Stimulated activated naive CD8-positive, alpha-beta T cell treated with anti-CD3 and anti-CD28 coated beads, Interleukin-15, Interleukin-2, amounts not matched to agents 100 ng/mL and 50 ng/mL, for 24 hours (primary cell): ENCODE measurements at regions not wholly inside any gene's neighbourhood (a gene's known extent, or its start where the extent isn't known, plus 50 kb on each side); places are given as distances from the start of the nearest gene placed in this dataset.
A peak's percentile ranks its signal among the peaks of the same experiment; 100 is the strongest.

Source experiments
- H3K27ac Mint-ChIP-seq: one replicate; pipeline ENCODE4 v1.8.0; 2021; ENCODE audit warnings: mild to moderate bottlenecking, mixed read lengths
- H3K27me3 Mint-ChIP-seq: one replicate; pipeline ENCODE4 v1.8.0; 2021; ENCODE audit warnings: mixed read lengths
- H3K36me3 Mint-ChIP-seq: one replicate; pipeline ENCODE4 v1.8.0; 2021; ENCODE audit warnings: low read depth, mixed read lengths
- H3K4me1 Mint-ChIP-seq: one replicate; pipeline ENCODE4 v1.8.0; 2021; ENCODE audit warnings: low read depth, mixed read lengths
- H3K4me3 Mint-ChIP-seq: one replicate; pipeline ENCODE4 v1.8.0; 2021; ENCODE audit warnings: mild to moderate bottlenecking, mixed read lengths
- H3K9me3 Mint-ChIP-seq: one replicate; pipeline ENCODE4 v1.8.0; 2021; ENCODE audit warnings: mixed read lengths

DNA sequence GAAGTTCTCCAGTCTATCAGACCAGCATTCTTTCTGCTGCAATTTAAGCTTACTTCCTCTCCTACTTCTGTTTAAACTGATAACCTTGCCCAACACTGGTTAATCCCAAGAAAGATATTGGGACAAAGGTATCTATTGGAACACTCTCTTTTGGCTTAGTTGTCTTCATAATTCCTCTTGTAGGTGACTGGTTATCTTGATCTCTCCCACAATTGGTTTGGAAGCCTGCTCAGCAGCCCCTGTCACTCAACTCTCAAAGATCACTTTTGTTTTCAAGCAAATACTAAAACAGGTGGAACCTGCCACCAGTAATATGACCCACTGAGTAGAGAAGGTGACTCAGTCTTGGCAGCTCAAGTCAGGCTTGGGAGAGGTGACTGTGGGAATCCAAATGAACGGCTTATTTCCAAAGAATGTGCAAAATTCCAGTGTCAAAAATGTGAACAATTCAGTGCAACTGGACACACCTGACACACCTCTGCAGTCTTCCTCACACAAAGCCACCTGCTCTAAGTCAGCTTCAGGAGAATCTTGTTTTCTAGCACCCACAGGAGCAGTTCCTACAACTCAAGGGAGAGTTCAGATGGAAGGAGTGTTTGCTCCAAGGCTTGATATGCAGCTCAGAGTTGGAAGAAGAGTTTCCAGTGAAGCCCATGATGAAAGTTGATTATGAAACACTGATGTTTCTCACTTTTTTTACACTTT lies 83.2 kb upstream of the SLC38A2 start:
- Mint-ChIP-seq H3K4me3 (peak overlapping the region; percentile 63), H3K27me3 (no peaks in the 10 kb centered on the region), H3K36me3 (no peaks in the 10 kb centered on the region), H3K4me1 (peaks cover 77% of the 10 kb centered on the region), H3K9me3 (no peaks in the 10 kb centered on the region), H3K27ac (peak overlapping the region; percentile 80)

DNA sequence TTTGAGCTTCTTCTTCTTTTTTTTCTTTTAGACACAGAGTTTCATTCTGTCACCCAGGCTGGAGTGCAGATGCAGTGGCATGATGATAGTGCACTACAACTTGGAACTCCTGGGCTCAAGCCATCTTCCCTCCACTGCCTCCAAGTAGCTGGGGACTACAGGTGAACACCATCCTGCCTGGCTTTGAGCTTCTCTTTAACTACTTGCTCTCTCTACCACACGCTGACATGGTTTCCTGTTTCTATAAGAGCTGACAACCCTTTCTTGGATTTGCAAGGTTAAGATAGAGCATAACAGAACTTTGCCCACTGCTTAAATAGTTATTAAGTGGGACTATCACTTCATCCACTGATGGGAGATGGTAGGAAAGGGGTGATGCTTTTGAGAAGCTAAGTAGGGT lies 82.4 kb upstream of the SLC38A2 start:
- no peak overlapping the region for H3K4me3 Mint-ChIP-seq
- H3K36me3 Mint-ChIP-seq, result no peaks in the 10 kb centered on the region
- no peaks in the 10 kb centered on the region for H3K27me3 Mint-ChIP-seq
- H3K9me3 Mint-ChIP-seq, result no peaks in the 10 kb centered on the region
- H3K27ac Mint-ChIP-seq, result peak overlapping the region; percentile 80
- H3K4me1 Mint-ChIP-seq, result peaks cover 77% of the 10 kb centered on the region

DNA sequence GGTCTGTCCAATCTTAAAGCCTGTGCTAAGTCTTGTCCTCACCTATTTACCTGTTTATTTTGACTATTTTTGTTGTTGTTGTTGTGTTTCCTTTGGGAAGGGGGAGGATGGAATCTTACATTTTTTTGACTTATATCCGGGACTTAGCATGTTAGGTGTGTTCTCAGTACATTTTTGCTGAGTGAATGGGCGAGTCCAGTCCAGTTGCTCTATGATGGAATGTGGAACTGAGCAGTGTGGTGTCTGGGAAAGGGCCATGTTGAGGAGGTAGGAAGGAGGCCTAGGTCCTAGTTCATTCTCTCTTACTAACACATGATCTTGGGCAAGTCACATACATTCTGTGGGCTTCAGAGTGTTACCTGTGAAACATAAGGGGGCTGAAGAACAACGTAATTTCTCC lies 80.9 kb upstream of the SLC38A2 start:
- Mint-ChIP-seq H3K9me3 (no peaks in the 10 kb centered on the region), H3K36me3 (no peaks in the 10 kb centered on the region), H3K27me3 (no peaks in the 10 kb centered on the region)

DNA sequence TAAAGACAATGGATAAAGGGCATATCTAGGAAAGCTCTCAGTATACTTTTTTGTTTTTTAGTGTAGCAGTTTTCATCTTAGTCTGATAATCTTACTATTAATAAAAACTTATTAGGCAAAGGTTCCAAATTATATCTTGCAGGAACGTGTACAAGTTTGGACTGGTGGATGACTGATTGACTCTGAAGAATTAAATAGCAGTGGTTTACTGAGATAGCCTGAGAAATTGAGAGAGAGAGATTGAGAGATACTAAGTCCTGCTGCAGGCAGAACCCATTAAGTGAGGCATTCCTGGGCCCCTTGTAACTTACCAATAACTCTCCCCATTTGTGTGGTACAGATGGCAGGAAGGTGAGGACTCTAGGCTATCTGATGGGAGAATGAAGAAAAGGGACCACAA lies 80.2 kb upstream of the SLC38A2 start:
- Mint-ChIP-seq H3K4me1 (peaks cover 65% of the 10 kb centered on the region), H3K36me3 (no peaks in the 10 kb centered on the region), H3K9me3 (no peaks in the 10 kb centered on the region)

More for the DNA sequence above, 80.9 kb upstream of the SLC38A2 start:
- Mint-ChIP-seq H3K4me1 (peaks cover 71% of the 10 kb centered on the region), H3K27ac (no peak overlapping the region), H3K4me3 (no peak overlapping the region)

DNA sequence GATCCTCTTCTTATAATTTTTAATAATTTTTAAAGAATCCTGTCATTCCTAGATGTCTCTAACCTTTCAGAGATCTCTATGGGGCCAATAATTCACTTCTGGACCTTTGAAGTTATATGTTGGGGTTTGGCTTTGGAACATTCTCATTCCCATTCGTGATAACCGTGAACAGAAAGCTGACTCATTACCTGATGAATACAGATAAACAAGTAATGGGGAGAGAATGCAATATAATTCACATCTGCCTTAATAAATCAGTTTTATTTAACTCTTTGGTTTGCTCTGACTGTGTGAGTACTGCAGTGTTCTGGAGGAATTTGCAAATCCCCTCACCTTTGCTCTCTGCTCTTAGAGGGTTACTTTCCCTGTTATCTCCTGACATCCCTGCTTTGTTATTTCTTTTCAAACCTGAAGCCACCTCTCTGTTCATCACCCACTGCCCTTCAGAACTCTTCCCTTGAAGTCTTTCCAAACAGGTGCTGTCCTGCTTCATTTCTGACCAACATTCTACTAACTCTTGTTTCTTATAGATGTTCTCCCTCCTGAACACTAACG lies 79.6 kb upstream of the SLC38A2 start:
- H3K9me3 Mint-ChIP-seq, result no peaks in the 10 kb centered on the region
- no peaks in the 10 kb centered on the region for H3K27me3 Mint-ChIP-seq
- no peaks in the 10 kb centered on the region for H3K36me3 Mint-ChIP-seq
- no peak overlapping the region for H3K27ac Mint-ChIP-seq
- H3K4me3 Mint-ChIP-seq, result no peak overlapping the region
- peaks cover 60% of the 10 kb centered on the region for H3K4me1 Mint-ChIP-seq

More for the DNA sequence above, 80.2 kb upstream of the SLC38A2 start:
- Mint-ChIP-seq H3K4me3 (no peak overlapping the region), H3K27me3 (no peaks in the 10 kb centered on the region), H3K27ac (no peak overlapping the region)

DNA sequence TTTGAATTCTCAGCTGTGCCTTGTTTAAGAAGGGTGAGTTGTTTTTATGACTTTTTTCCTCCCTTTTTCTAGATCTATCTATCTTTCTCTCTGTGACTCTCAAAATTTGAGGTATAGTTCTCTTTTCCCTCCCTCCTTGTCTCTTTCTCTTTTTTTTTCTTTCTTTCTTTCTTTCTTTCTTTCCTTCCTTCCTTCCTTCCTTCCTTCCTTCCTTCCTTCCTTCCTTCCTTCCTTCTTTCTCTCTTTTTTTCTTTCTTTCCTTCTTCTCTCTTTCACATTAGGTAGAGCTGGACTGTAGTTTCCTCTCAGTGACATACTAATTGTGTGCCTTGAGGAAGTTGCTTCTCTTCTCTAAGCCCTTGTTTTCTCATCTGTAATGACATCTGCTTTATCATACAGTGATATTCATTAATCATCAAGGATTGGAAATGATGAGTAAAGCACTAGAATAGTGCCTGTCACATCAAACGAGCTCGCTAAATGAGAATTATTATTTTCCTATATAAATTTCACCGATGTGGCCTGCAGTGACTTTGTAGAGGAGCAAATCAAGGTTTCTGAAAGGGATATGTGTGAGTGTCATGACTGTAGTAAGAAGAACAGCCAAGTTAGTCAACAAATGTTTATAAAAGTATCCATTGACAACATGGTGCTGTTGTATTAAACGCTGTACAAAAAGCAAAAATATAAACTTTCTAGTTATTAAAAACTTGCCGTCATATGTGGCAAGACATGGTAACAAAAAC lies 78.9 kb upstream of the SLC38A2 start:
- Mint-ChIP-seq H3K4me3 (peak overlapping the region; percentile 35), H3K27me3 (no peaks in the 10 kb centered on the region), H3K4me1 (peaks cover 54% of the 10 kb centered on the region), H3K9me3 (no peaks in the 10 kb centered on the region), H3K36me3 (no peaks in the 10 kb centered on the region), H3K27ac (peak overlapping the region; percentile 95)

DNA sequence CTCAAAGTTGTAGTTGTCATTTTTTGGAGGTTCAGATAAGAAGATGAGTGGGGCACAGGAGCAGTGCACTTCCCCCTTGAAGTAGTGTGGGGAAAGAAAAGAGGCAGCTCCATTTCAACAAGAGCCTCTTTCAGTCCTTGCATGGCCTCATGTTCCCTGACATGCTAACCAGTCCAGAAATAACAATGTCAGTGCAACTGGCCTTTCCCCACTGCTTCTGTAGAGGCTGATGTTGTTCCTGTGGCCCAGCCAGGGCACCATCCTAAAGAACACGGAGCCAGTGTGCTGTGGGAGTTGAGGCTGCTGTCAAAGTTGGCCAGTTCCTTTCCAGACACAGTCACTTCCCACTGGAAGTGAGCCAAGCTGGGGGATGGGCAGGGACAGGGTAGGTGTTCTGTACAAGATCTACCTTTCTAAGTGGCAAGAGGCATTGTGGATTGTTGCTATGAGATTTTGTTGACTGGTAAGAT lies 77.7 kb upstream of the SLC38A2 start:
- Mint-ChIP-seq H3K4me1 (peaks cover 49% of the 10 kb centered on the region), H3K9me3 (no peaks in the 10 kb centered on the region), H3K4me3 (no peak overlapping the region), H3K27me3 (no peaks in the 10 kb centered on the region), H3K27ac (peak overlapping the region; percentile 80), H3K36me3 (no peaks in the 10 kb centered on the region)

DNA sequence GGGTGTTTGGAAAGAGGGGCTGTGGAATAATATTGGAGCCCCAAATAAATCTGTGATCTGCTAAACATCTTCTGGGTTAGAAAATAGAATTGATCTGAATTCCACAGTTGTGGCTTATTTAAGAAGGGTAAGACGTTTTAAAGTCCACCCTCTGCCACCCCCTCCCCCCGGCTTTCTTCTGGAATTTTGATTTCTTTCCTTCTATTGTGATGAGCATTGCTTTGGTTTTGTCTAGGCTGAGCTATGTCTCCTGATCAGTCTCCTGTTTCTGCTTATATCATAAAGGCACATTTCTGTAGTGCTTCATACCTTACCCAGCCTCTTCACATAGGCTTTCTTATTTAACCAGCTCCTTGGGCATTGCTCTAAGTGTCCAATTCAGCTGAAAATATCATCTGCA lies 77.3 kb upstream of the SLC38A2 start:
- peak overlapping the region; percentile 80 for H3K27ac Mint-ChIP-seq
- peaks cover 49% of the 10 kb centered on the region for H3K4me1 Mint-ChIP-seq
- no peak overlapping the region for H3K4me3 Mint-ChIP-seq

DNA sequence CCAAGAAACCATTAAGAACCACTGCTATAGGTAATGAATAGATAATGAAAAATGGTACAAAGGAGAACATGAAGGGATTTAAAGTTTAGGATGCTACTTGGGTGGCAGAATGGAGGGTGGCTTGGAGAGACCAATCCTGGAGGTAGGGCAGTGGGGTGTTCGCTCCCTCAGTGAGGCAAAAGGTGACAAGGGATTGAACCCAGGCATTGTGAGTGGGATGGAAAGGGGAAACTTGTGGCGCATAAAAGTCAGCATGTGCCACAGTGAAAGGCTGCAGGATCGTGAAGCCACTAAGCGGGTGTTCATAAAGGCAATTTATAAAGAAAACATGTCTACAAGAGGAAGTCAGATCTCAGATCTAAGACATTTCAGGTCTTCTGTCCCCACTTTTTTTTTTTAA lies 76.7 kb upstream of the SLC38A2 start:
- H3K4me3 Mint-ChIP-seq, result no peak overlapping the region

More for the DNA sequence above, 77.3 kb upstream of the SLC38A2 start:
- no peaks in the 10 kb centered on the region for H3K36me3 Mint-ChIP-seq
- H3K9me3 Mint-ChIP-seq, result no peaks in the 10 kb centered on the region
- no peaks in the 10 kb centered on the region for H3K27me3 Mint-ChIP-seq

DNA sequence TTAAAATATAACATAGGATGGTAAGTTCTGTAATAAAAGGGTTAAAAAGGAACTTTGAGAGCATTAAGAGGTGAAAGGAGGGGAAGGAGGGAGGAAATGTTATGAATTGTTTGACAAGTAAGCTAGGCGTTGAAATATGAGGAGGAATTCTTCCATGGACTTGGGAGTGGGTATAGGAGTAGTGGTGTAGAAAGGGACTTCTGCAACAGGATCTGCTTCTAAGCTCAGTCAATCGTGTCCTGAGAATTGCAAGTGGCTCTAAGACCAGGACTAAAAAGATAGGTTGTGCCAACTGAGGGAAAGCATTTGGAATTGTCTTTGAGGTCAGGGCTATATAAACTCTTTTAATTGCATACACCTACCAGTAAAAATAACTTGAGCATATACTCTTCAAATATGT lies 74.1 kb upstream of the SLC38A2 start:
- H3K27ac Mint-ChIP-seq, result no peak overlapping the region
- no peaks in the 10 kb centered on the region for H3K9me3 Mint-ChIP-seq
- H3K4me1 Mint-ChIP-seq, result peaks cover 37% of the 10 kb centered on the region
- H3K36me3 Mint-ChIP-seq, result no peaks in the 10 kb centered on the region
- H3K27me3 Mint-ChIP-seq, result no peaks in the 10 kb centered on the region
- H3K4me3 Mint-ChIP-seq, result no peak overlapping the region

More for the DNA sequence above, 76.7 kb upstream of the SLC38A2 start:
- H3K27me3 Mint-ChIP-seq, result no peaks in the 10 kb centered on the region
- no peaks in the 10 kb centered on the region for H3K36me3 Mint-ChIP-seq
- H3K4me1 Mint-ChIP-seq, result peaks cover 44% of the 10 kb centered on the region
- H3K27ac Mint-ChIP-seq, result peak overlapping the region; percentile 19
- H3K9me3 Mint-ChIP-seq, result no peaks in the 10 kb centered on the region

DNA sequence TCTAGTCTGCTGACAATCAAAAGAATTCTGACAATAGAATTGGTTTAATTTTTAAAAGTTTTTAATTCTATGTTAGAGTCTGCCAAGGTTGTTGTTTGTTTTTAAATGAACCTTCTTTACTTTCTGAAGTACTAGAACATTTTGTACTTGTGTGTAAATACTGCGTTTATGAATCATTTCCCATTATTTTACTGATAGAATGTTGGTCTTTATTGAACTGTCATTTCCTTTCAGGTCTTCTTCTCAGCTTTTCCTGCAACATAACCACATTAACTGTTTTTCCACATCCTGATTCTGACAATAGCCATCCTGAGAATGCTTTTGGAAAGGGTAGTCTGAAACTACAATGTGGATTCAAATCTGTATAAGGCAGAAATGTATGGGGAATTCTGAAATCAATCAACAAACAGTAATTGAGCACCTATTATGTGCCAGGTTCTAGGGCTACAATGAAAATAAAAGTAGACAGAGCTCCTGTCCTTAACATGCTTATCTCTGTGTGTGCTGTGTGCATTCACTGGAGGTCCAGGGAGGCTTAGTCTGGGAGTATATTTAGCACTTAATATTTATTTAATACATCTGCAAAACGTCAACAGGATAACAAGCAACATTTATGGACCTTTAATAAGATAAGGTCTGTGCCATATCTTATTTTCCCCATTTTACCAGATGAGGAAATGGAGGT lies 73.1 kb upstream of the SLC38A2 start:
- H3K9me3 Mint-ChIP-seq, result no peaks in the 10 kb centered on the region
- no peak overlapping the region for H3K4me3 Mint-ChIP-seq
- no peaks in the 10 kb centered on the region for H3K36me3 Mint-ChIP-seq
- H3K27ac Mint-ChIP-seq, result no peak overlapping the region
- no peaks in the 10 kb centered on the region for H3K27me3 Mint-ChIP-seq
- peaks cover 28% of the 10 kb centered on the region for H3K4me1 Mint-ChIP-seq

DNA sequence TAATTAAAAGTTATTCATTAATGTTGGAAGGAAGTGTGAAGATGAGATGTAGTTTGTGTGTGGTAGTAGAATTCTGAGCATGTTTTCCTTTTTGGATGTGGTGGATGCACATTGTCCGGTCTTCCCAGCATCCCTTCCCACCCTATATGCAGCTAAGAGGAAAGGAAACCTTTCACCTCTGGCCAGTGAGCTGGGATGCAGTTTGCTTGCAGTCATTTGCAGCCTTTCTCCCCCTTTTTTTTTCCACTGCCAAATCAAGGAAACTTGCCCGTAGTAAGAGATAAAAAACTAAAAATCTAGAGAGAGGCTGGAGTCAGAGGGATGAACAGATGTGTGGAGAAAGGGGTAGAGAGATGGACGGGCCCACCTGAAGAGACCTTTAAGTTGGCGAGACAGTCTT lies 72.5 kb upstream of the SLC38A2 start:
- no peaks in the 10 kb centered on the region for H3K27me3 Mint-ChIP-seq
- peaks cover 22% of the 10 kb centered on the region for H3K4me1 Mint-ChIP-seq
- H3K9me3 Mint-ChIP-seq, result no peaks in the 10 kb centered on the region
- H3K27ac Mint-ChIP-seq, result peak overlapping the region; percentile 18
- H3K36me3 Mint-ChIP-seq, result no peaks in the 10 kb centered on the region
- H3K4me3 Mint-ChIP-seq, result no peak overlapping the region

DNA sequence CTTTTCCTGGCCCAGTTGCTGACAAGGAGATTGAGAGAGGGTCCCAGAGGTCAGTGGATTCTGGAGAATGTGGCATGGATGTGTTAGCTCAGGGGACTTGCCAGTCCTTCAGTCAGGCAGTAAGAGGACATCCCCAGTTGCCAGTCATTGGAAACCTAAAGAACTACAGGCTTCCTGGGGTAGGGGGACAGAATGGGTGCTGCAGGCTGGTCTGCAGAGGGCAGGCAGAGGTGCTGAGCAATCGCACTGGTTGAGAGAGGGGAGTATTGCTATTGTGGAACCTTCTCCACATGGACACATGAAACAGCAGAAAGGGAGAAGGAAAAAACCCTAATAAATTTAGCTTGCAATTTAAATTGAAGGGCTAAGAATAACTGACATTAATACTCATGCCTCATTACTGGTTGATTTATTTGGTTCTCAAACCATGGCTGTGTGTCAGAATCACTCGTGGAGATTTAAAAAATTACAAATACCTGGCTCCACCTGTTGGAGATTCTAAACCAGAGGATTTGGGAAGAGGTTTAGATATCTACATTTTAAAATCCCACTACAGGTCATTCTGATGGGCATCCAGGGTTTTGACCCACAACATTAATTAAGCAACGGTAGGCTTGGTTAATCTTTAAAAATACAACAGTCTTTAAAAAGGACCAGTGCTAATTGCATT lies 71.2 kb upstream of the SLC38A2 start:
- no peak overlapping the region for H3K27ac Mint-ChIP-seq

DNA sequence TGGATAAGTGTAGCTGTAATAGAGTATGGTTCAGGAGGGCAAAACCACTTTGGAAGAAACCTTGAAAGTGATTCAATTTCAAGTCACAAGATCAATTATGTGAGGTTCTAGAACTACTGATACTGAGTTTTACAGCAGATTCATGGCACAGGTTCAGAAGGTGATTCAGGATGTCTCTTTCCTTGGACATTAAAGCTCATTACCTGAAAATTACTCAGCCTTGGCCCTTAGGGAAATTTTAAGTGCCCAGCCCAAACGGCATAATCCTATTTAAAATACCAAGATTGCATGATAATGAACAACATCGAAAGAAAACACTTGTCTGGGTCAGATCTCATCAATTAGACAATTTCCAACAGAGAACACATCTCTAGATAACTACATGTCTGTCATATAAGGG lies 70.2 kb upstream of the SLC38A2 start:
- Mint-ChIP-seq H3K4me3 (no peak overlapping the region), H3K27me3 (no peaks in the 10 kb centered on the region), H3K36me3 (no peaks in the 10 kb centered on the region), H3K9me3 (no peaks in the 10 kb centered on the region), H3K4me1 (peaks cover 11% of the 10 kb centered on the region), H3K27ac (no peak overlapping the region)

More for the DNA sequence above, 71.2 kb upstream of the SLC38A2 start:
- Mint-ChIP-seq H3K27me3 (no peaks in the 10 kb centered on the region), H3K4me3 (no peak overlapping the region), H3K9me3 (no peaks in the 10 kb centered on the region), H3K36me3 (no peaks in the 10 kb centered on the region), H3K4me1 (peaks cover 11% of the 10 kb centered on the region)
